ENCODE measurements at regions not wholly inside any gene's neighbourhood (a gene's known extent, or its start where the extent isn't known, plus 50 kb on each side); places are given as distances from the start of the nearest gene placed in this dataset.

DNA sequence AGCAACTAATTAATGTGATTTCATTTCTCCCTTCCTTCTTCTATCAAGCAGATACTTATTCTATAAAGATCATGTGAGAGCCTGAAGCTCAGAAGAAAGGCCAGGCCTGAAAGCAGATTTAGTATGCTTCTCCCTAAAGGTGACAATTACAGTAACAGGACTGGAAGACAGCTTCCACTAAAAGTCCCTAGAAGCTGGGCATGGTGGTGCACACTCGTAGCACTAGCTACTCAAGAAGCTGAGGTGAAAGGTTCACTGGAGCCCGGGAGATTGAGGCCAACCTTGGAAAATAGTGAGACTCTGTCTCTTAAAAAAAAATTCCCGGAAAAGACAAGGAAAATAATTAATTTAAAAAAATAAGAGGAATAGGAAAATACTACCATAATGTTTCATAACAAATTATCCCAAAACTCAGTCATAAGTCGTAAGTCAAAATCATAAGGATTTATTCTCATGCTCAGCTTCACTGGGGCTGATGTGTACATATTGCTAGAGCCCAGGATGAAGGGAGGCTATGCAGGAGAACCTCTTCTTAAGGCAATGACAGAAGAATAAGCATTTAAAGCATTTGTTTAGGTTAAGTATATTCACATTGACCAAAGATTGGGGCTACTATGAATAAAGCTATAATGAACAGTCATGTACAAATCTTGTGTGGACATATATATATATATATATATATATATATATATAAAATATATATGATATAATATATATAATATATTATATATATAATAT lies 210.8 kb upstream of the SMARCA2 start:
- in situ Hi-C loops (cut with MboI; ENCODE audit: low sequenced_read_pairs in 4 of 4), result loop anchor here in 1 of 4 donors (25.0 kb wide), 1 partner anchor 108 kb away; no protein-coding TSS in a partner anchor
- no peak overlapping the region for H3K4me3 ChIP-seq
- intact Hi-C loops (cut with DNase I; ENCODE audit: low total_unique reads), result no loop called here
- no peaks in the 10 kb centered on the region for H3K4me1 ChIP-seq
- H3K27ac ChIP-seq, result no peak overlapping the region
- no peak for ATAC-seq
- H3K36me3 ChIP-seq, result no peaks in the 10 kb centered on the region
- H3K9me3 ChIP-seq, result no peaks in the 10 kb centered on the region
- no peak for DNase-seq
- no peaks in the 10 kb centered on the region for H3K27me3 ChIP-seq
- TF ChIP-seq POLR2A (IDR thresholded peaks at IDR 0.05), result no peak
- TF ChIP-seq, protein P1, sequence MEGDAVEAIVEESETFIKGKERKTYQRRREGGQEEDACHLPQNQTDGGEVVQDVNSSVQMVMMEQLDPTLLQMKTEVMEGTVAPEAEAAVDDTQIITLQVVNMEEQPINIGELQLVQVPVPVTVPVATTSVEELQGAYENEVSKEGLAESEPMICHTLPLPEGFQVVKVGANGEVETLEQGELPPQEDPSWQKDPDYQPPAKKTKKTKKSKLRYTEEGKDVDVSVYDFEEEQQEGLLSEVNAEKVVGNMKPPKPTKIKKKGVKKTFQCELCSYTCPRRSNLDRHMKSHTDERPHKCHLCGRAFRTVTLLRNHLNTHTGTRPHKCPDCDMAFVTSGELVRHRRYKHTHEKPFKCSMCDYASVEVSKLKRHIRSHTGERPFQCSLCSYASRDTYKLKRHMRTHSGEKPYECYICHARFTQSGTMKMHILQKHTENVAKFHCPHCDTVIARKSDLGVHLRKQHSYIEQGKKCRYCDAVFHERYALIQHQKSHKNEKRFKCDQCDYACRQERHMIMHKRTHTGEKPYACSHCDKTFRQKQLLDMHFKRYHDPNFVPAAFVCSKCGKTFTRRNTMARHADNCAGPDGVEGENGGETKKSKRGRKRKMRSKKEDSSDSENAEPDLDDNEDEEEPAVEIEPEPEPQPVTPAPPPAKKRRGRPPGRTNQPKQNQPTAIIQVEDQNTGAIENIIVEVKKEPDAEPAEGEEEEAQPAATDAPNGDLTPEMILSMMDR (IDR thresholded peaks at IDR 0.05 in 4 of 5, conservative IDR thresholded peaks at IDR 0.05 in 1 of 5), result no peak

DNA sequence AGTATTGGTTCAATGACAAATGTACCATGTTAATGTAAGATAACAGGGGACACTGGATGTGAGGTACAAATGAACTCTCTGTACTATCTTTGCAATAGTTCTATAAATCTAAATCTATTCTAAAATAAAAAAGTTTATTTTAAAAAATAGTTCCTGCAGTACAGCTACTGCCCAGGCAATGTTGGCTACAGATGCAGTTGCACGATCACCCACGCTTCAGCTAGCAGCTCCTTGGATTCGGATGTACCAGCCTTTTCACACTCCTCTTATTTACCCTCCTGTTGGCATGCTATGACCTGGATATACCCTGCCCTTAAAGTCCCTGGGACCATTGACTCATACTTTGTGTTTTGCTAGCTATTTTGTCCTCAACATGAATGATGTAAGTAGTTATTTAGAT lies 185.4 kb upstream of the SMARCA2 start:
- in situ Hi-C loops (cut with MboI; ENCODE audit: low sequenced_read_pairs in 4 of 4), result no loop called here

DNA sequence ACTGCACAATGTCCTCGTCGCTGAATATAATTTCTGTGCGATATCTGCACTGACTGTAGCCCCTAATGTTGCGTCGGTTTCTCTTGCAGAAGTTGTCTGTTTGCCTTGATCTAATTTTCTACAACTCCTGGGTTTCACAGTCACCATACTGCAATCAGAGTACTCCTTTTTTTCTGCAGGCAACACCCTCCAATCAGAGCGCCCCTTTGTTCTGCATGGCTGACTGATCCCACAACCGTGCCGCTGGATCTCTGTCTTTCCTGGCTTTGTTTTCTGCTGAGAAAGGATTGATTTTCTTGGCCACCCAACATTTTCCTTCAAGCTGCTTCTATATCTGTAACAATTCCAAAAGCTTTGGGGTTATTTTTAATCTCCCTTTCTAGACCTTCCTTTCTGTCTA lies 182.2 kb upstream of the SMARCA2 start:
- no peaks in the 10 kb centered on the region for H3K27me3 ChIP-seq
- ATAC-seq (no peak), DNase-seq (no peak)
- no peaks in the 10 kb centered on the region for H3K9me3 ChIP-seq
- no peaks in the 10 kb centered on the region for H3K4me1 ChIP-seq
- no peak overlapping the region for H3K27ac ChIP-seq
- in situ Hi-C loops (cut with MboI; ENCODE audit: low sequenced_read_pairs in 4 of 4), result no loop called here
- no peaks in the 10 kb centered on the region for H3K36me3 ChIP-seq
- intact Hi-C loops (cut with DNase I; ENCODE audit: low total_unique reads), result no loop called here
- no peak overlapping the region for H3K4me3 ChIP-seq
- TF ChIP-seq POLR2A (IDR thresholded peaks at IDR 0.05), result no peak
- TF ChIP-seq, protein P1 (IDR thresholded peaks at IDR 0.05 in 4 of 5, conservative IDR thresholded peaks at IDR 0.05 in 1 of 5), result no peak

More for the DNA sequence above, 185.4 kb upstream of the SMARCA2 start:
- ATAC-seq, result no peak
- H3K36me3 ChIP-seq, result no peaks in the 10 kb centered on the region
- no peak overlapping the region for H3K4me3 ChIP-seq
- no peaks in the 10 kb centered on the region for H3K9me3 ChIP-seq
- H3K27me3 ChIP-seq, result no peaks in the 10 kb centered on the region
- no peaks in the 10 kb centered on the region for H3K4me1 ChIP-seq
- no peak overlapping the region for H3K27ac ChIP-seq
- no peak for DNase-seq
- intact Hi-C loops (cut with DNase I; ENCODE audit: low total_unique reads), result no loop called here
- TF ChIP-seq, protein P1 (IDR thresholded peaks at IDR 0.05 in 4 of 5, conservative IDR thresholded peaks at IDR 0.05 in 1 of 5), result no peak
- no peak for TF ChIP-seq POLR2A (IDR thresholded peaks at IDR 0.05)

DNA sequence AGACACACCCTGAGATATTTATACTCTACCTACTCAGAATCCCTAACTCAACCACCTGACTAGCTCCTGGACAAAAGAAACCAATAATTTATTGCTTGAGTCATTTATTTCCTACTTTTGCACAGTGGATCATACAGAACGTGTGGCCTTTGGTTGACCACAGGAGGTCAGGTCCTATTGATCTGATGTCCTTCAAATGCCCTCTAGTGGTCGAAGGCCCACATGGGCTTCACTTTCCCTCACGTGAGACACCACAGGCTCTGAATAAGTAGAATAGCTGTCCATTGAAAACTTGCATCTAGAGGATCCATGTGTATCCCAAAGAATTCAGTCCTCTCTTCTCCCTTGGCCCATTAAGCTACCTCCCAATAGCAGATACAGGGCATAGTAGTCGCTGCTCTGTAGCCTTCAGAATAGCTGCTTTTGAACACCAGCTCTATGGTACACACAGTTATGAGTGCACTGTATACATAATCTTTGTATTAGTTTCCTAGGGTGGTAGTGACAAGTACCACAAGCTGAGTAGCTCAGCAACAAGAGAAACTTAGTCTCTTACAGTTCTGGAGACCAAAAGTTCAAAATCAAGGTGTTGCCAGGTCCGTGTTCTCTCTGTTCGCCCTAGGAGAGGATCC lies 177.6 kb upstream of the SMARCA2 start:
- intact Hi-C loops (cut with DNase I; ENCODE audit: low total_unique reads), result no loop called here
- ATAC-seq (no peak), DNase-seq (no peak)
- Histone ChIP-seq H3K27me3 (no peaks in the 10 kb centered on the region), H3K4me3 (no peak overlapping the region), H3K27ac (no peak overlapping the region), H3K4me1 (no peaks in the 10 kb centered on the region), H3K9me3 (no peaks in the 10 kb centered on the region), H3K36me3 (no peaks in the 10 kb centered on the region)
- in situ Hi-C loops (cut with MboI; ENCODE audit: low sequenced_read_pairs in 4 of 4), result no loop called here
- TF ChIP-seq, protein P1 (IDR thresholded peaks at IDR 0.05 in 4 of 5, conservative IDR thresholded peaks at IDR 0.05 in 1 of 5), result no peak
- no peak for TF ChIP-seq POLR2A (IDR thresholded peaks at IDR 0.05)
